GM23248 (cell line): ENCODE measurements at regions not wholly inside any gene's neighbourhood (a gene's known extent, or its start where the extent isn't known, plus 50 kb on each side); places are given as distances from the start of the nearest gene placed in this dataset.

Source experiments
- DNase-seq: peaks from one replicate; pipeline ENCODE4 v3.0.0-alpha.2; 2015
- H2AFZ ChIP-seq: fragments of 200-600 bp; sonication (generic); 2 replicates; pipeline ENCODE4 v1.6.1; 2016; ENCODE audit warnings: antibody characterized with exemption
- H3F3A ChIP-seq: fragments of 200-600 bp; sonication (generic); 2 replicates; pipeline ENCODE4 v1.6.1; 2016; ENCODE audit warnings: mild to moderate bottlenecking, antibody characterized with exemption, mixed run types; ENCODE audit not compliant: insufficient read depth
- H3K27ac ChIP-seq: fragments of 200-600 bp; sonication (generic); 2 replicates; pipeline ENCODE4 v1.5.1; 2016; ENCODE audit warnings: mild to moderate bottlenecking
- H3K27me3 ChIP-seq: fragments of 200-600 bp; sonication (generic); replicated peaks from 2 replicates; pipeline ENCODE4 v1.6.1; 2016; ENCODE audit warnings: mild to moderate bottlenecking; ENCODE audit not compliant: insufficient read depth
- H3K36me3 ChIP-seq: fragments of 200-600 bp; sonication (generic); 2 replicates; pipeline ENCODE4 v1.6.1; 2016; ENCODE audit warnings: low read depth, mild to moderate bottlenecking
- H3K4me1 ChIP-seq: fragments of 200-600 bp; sonication (generic); 2 replicates; pipeline ENCODE4 v1.6.1; 2016; ENCODE audit warnings: mild to moderate bottlenecking; ENCODE audit not compliant: insufficient read depth
- H3K4me2 ChIP-seq: fragments of 200-600 bp; sonication (generic); one replicate; pipeline ENCODE4 v1.6.1; 2016; ENCODE audit warnings: mild to moderate bottlenecking; ENCODE audit not compliant: unreplicated experiment
- H3K4me3 ChIP-seq: fragments of 200-600 bp; sonication (generic); 2 replicates; pipeline ENCODE4 v1.5.1; 2016; ENCODE audit warnings: mild to moderate bottlenecking
- H3K79me2 ChIP-seq: fragments of 200-600 bp; sonication (generic); 2 replicates; pipeline ENCODE4 v1.6.1; 2016; ENCODE audit warnings: mild to moderate bottlenecking; ENCODE audit not compliant: insufficient read depth
- H3K9ac ChIP-seq: fragments of 200-600 bp; sonication (generic); 2 replicates; pipeline ENCODE4 v1.6.1; 2016; ENCODE audit warnings: mild to moderate bottlenecking
- H3K9me2 ChIP-seq: fragments of 200-600 bp; sonication (generic); 2 replicates; pipeline ENCODE4 v1.6.1; 2016; ENCODE audit warnings: mixed run types, mild to moderate bottlenecking, moderate library complexity; ENCODE audit not compliant: insufficient read depth
- H3K9me3 ChIP-seq: fragments of 200-600 bp; sonication (generic); one replicate; pipeline ENCODE4 v1.6.1; 2017; ENCODE audit warnings: low read depth
- H4K20me1 ChIP-seq: fragments of 200-600 bp; sonication (generic); 2 replicates; pipeline ENCODE4 v1.6.0; 2016; ENCODE audit not compliant: insufficient read depth
- EZH2 ChIP-seq: fragments of 200-600 bp; sonication (generic); IDR thresholded peaks from 2 replicates; pipeline ENCODE4 v1.6.1; 2018; ENCODE audit warnings: antibody characterized with exemption, mild to moderate bottlenecking; ENCODE audit not compliant: insufficient read depth, poor library complexity, severe bottlenecking
- EZH2phosphoT487 ChIP-seq: fragments of 200-600 bp; sonication (generic); IDR thresholded peaks from 2 replicates; pipeline ENCODE4 v1.6.1; 2018; ENCODE audit warnings: antibody characterized with exemption, moderate library complexity, mild to moderate bottlenecking, low read depth; ENCODE audit not compliant: insufficient read depth
- WGBS, 2 experiments: methylation state at CpG; one replicate each; pipeline ENCODE4 v1.1.6; 2015 to 2017; ENCODE audit warnings: low lambda C conversion rate in 2 of 2, low coverage in 1 of 2; ENCODE audit errors: missing lambda C conversion rate in 2 of 2; 5-methylcytosine and 5-hydroxymethylcytosine counted together
- in situ Hi-C: fragments of 300-500 bp; cut with MboI; formaldehyde crosslinking; loops from 2 replicates; pipeline ENCODE4 v1.15.0; 2020

- in situ Hi-C loops: no loop called here
- H3K9me2 ChIP-seq: no peaks in the 10 kb centered on the region
- DNase-seq: no peak
- H3K4me1 ChIP-seq: peaks cover 32% of the 10 kb centered on the region
- no peaks in the 10 kb centered on the region for H3K79me2 ChIP-seq
- H4K20me1 ChIP-seq: no peaks in the 10 kb centered on the region
- H3K36me3 ChIP-seq: no peaks in the 10 kb centered on the region
- no peak overlapping the region for H3K27ac ChIP-seq
- H2AFZ ChIP-seq: no peak overlapping the region
- no peak for TF ChIP-seq EZH2
- no peak for TF ChIP-seq EZH2phosphoT487
- no peak overlapping the region for H3K4me3 ChIP-seq
- H3F3A ChIP-seq: peaks cover 42% of the 10 kb centered on the region
- H3K27me3 ChIP-seq: no peaks in the 10 kb centered on the region
- no peaks in the 10 kb centered on the region for H3K9me3 ChIP-seq
- H3K9ac ChIP-seq: no peak overlapping the region
- 89 to 91% methylated on average over 5 of the region's 5 CpGs for WGBS, 2 experiments
- no peak overlapping the region for H3K4me2 ChIP-seq
Measured at GRCh38 chr20:56786503-56786902, 157.4 kb downstream of the TFAP2C start.

GRCh38 chr20:56788041-56788670 is 159.1 kb downstream of the TFAP2C start:
- Histone ChIP-seq H3K9me2 (no peaks in the 10 kb centered on the region), H3K4me1 (peaks cover 28% of the 10 kb centered on the region), H3K27ac (peak overlapping the region; percentile 93), H3K79me2 (no peaks in the 10 kb centered on the region), H2AFZ (peak overlapping the region; percentile 15), H3K27me3 (no peaks in the 10 kb centered on the region), H3K4me2 (peak overlapping the region; percentile 62), H3K9me3 (no peaks in the 10 kb centered on the region), H3F3A (peaks cover 38% of the 10 kb centered on the region), H3K4me3 (peak overlapping the region; percentile 16; the same call in 1 of the 2 replicates), H3K9ac (peak overlapping the region; percentile 69), H4K20me1 (no peaks in the 10 kb centered on the region), H3K36me3 (no peaks in the 10 kb centered on the region)
- TF ChIP-seq EZH2phosphoT487: no peak
- no peak for TF ChIP-seq EZH2
- in situ Hi-C loops: no loop called here
- peak; percentile 95 for DNase-seq
- WGBS, 2 experiments: 26 to 30% methylated on average over 7 of the region's 7 CpGs

- Histone ChIP-seq H3K79me2 (no peaks in the 10 kb centered on the region), H3K9me2 (no peaks in the 10 kb centered on the region), H3K27ac (peak overlapping the region; percentile 93), H3K27me3 (no peaks in the 10 kb centered on the region), H3K4me3 (no peak overlapping the region), H3K4me2 (peak overlapping the region; percentile 4), H3K36me3 (no peaks in the 10 kb centered on the region), H3F3A (peaks cover 30% of the 10 kb centered on the region), H3K9ac (peak overlapping the region; percentile 46), H4K20me1 (no peaks in the 10 kb centered on the region), H3K4me1 (peaks cover 28% of the 10 kb centered on the region), H3K9me3 (no peaks in the 10 kb centered on the region), H2AFZ (peak overlapping the region; percentile 15)
- TF ChIP-seq EZH2 (no peak), EZH2phosphoT487 (no peak)
- in situ Hi-C loops: no loop called here
- WGBS, 2 experiments: 71 to 75% methylated on average over 6 of the region's 6 CpGs
- peak; percentile 45 for DNase-seq
Measured at GRCh38 chr20:56788671-56789610, 159.8 kb downstream of the TFAP2C start.

GRCh38 chr20:56793916-56794315 is 164.8 kb downstream of the TFAP2C start:
- Histone ChIP-seq H3F3A (peaks cover 9% of the 10 kb centered on the region), H3K36me3 (no peaks in the 10 kb centered on the region), H3K79me2 (no peaks in the 10 kb centered on the region), H3K4me3 (no peak overlapping the region), H4K20me1 (no peaks in the 10 kb centered on the region), H3K27me3 (no peaks in the 10 kb centered on the region), H3K27ac (no peak overlapping the region), H3K9me2 (no peaks in the 10 kb centered on the region), H3K9ac (no peak overlapping the region), H2AFZ (no peak overlapping the region), H3K9me3 (no peaks in the 10 kb centered on the region), H3K4me2 (no peak overlapping the region), H3K4me1 (peaks cover 10% of the 10 kb centered on the region)
- in situ Hi-C loops: no loop called here
- no peak for DNase-seq
- TF ChIP-seq EZH2 (no peak), EZH2phosphoT487 (no peak)
- WGBS, 2 experiments: 69 to 72% methylated on average over 7 of the region's 7 CpGs
